ENCODE measurements at regions not wholly inside any gene's neighbourhood (a gene's known extent, or its start where the extent isn't known, plus 50 kb on each side); places are given as distances from the start of the nearest gene placed in this dataset.
"Not testable (repeated sequence)": the region's sequence is repeated elsewhere in the genome, so short reads cannot be mapped to it uniquely, and the experiment has no call there.

DNA sequence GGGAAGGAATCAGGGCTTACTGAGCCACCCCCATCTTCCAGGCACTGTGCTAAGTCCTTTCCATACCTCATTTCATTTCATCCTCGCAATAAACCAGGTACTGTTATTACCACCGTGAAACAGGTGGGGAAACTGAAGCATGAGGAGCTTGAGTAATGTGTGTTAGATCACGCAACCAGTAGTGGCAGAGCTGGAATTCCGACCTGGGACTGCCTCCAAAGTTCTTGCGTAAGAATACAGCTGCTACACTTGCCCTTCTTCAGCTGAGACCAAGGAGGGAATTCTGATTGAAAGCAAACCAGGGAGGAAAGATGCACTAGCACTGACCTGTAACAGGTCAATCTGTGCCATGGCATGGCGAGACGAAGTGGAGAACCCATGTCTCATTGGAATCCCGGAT lies 113.4 kb upstream of the MSX2 start:
- no peak for DNase-seq

GRCh38 chr5:174612686-174613085 lies 111.7 kb upstream of the MSX2 start:
- no peak for DNase-seq

DNA sequence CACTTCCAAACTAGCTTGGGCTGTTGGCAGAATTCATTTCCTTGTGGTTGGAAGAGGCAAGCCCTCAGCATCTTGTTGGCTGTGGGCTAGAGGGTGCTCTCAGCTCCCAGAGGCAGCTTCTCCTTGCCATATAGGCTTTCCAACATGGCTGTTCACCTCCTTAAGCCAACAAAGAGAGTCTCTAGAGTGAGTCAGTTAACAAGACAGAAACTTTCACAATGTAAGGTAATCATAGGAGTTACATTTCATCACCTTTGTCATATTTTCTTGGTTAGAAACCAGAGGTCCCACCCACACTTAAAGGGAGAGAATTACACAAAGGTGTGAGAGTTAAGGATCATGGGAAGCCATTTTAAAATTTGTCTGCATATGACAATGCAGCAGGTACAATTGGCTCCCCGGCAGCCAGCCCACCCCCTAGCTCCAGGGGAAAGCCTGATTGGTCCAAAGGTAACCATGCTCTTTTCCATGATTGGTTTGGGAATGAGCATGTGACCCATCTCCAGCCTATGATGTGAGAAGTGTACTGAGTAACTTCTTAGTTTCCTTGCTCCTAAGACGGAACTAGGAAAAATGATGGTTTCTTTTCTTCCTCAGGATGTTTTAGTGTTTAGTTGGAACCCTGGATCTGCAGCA lies 109.8 kb upstream of the MSX2 start:
- no peak for DNase-seq

DNA sequence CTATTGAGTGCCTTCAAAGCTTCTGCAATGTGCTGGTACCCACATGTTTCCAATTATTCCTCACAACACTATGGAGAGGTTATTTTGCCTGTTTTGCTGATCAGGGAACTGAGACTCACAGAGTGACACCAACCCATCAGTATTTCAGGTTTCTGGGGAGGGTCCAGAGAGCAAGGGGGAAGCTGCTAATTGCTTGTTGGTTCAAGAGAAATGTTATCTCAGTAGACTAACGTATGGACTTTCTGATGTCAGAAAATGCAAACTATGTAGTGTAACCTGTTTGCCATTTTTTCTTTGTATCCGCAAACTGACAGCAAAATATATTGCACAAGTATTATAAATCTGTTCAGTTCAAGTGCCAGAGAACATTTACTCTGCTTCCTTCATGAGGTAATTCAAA lies 108.3 kb upstream of the MSX2 start:
- DNase-seq: no peak

DNA sequence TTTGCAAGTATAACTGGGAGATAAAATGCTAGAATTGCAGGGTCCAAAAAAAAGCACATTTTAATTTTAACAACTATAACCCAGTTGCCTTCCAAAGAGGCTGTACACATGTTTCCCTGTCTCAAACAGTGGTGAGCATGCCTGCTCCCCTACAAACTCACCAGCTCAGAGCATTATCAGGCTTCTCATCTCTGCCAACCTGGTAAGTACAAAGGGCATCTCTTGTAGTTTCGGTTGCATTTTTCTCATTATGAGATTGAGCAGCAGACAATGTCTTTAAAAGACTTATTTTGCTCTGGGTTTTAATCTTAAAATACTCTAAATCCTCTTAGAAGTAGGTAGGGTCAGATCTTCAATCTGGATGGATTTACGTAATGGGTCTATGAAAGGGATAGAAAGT lies 107.1 kb upstream of the MSX2 start:
- DNase-seq: no peak

- no peak for DNase-seq
Observed at GRCh38 chr5:174617910-174618309, 106.5 kb upstream of the MSX2 start.

GRCh38 chr5:174618589-174618988 lies 105.8 kb upstream of the MSX2 start:
- DNase-seq: no peak

GRCh38 chr5:174622067-174622466 lies 102.3 kb upstream of the MSX2 start:
- no peak for DNase-seq

DNA sequence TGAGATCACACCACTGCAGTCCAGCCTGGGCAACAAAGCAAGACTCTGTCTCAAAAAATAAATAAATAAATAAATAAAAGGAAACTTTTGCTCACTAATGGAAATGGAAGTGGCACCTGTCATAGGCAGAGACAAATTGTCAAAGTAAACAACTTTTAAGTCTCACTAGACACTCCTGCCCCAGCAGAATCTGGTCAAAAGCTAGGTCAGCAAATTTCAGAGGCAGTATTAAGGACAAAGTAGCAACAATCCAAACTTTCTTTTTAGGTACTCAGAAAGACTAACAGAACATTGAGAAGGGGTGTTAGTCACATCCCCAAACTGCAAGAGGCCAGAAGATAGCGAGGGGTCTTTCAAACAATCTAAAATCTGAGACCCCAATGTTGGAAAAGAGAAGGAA lies 101.4 kb upstream of the MSX2 start:
- DNase-seq: no peak

GRCh38 chr5:174623433-174624019 lies 100.9 kb upstream of the MSX2 start:
- no peak for DNase-seq

DNA sequence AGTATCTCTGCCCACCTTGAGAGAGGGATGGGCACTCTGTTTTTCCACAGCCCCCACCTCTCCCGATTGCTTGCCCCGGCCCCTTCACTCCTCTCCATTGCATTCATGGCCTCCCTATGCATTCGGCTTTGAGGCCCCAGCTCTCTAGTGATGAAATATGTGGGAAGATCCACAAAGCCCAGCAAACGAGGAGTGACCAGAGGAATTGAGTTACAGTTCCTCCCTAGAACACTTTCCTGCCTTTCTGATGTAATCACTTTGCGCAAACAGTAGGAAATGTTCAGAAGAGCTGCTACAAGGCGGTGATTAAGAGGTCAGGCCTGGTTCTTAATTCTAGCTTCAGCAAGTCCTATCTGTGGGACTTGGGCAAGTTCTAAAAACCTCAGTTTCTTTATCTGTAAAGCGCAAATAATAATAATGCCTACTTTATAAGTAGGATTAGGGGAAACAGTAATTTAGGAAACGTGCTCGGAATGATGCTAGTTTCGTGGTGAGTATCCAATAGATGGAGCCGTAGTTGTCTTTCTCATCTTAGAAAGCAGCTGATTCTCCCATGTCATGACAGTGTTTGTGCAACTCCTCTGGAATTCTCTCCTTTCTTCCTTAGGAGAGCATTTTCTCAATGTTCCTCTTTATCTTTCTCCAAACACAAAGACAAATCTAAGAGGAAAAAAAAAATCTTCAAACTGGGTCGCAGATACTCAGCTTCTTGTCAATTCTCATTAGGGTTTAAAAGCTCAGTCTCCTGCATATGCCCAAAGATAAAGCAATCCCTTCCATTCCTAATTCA lies 99.5 kb upstream of the MSX2 start:
- DNase-seq: no peak

DNA sequence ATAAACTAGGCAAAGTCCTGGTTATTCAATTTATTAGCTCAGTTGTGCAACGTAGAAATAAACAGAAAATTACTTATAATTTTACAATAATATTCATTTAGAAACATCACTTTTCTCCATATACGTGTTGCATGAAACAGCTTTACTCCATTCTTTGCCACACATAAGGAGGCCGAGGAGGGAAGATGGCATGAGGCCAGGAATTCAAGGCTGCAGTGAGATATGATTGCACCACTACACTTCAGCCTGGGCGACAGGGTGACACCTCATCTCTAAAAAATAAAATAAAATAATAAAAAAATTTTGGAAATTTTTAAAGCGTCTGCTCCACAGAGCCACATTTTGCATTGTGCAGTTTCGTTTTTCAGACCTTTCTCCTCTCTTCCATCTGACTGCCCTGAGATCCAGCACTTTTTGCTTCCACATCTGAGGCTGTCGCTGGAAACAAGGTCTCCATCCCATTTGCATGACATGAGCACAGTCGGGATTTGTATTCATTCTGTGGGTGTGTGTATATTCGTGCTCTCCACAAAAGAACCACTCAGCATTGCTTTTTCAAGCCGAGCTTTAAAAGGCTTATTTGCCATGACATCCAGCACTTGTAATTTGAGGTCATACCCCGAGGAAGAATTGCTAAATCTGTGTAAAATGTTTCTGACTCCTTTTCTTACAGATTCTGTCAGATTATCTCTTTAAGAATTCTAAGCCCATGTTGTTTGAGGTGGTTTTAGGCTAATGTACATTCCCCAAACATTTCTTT lies 98.6 kb upstream of the MSX2 start:
- DNase-seq: no peak

GRCh38 chr5:174626369-174626920 lies 97.9 kb upstream of the MSX2 start:
- DNase-seq: no peak

DNA sequence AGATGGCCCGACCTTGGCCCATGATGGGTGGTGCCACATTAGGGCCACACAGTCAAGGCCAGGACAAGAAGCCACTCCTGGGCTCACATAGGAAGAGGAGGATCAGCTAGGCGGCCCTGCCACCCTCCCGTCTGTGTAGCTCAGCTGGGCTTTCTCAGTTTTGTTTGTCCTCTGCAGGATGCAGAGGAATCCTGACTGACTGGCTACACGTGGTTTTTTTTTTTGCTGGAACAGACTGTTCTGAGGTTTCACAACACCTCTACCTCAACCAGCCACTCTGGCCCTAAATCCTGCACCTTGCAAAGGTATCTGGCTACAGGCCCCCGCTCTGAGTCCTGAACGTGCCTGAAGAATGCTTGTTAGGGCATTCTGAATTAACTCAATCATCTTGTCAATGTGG lies 88.3 kb upstream of the MSX2 start:
- DNase-seq: no peak

DNA sequence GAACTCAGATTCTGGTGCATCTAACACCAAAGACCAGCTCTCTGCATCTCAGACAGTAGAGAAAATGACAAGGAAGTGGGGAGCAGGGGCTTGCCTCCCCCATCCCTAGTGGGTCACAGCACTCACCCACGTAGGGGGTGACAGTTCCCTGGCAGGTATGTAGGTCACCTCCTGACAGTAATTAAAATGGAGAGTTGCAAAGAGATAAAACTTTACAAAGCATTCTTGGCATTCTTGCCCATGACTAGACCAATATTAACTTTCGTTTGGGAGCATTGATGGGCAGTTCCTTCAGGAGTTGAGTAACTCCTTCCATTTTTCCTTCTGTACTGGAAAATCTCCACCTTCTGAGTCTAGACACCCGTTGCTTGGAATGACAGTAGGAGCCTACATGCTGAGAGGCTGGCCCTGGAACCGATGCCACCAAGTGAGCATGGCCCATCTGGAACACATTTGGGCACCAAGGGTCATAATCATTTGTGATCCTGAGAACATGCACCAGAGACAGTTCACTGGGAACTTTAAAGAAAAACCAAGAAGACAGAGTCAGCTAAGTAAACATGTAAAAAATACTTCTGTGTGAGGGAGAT lies 81.5 kb upstream of the MSX2 start:
- no peak for DNase-seq

DNA sequence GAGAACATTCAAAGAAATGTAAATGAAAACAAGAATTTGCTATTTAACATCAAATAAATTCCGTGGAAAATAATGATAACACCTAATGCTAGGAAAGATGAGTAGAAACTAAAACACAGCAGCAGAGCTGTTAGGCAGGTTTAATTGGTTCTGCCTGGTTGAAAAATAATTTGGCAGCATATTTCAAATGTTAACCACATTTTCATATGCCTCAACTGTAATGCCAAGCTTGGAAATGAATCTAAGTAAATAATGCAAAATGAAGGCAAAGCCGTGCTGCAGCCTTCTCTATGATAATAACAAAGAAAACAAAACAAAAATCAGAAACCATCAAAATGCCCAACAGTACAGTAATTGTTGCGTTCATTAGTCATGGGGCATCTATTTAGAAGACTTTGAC lies 79.9 kb upstream of the MSX2 start:
- DNase-seq: no peak

DNA sequence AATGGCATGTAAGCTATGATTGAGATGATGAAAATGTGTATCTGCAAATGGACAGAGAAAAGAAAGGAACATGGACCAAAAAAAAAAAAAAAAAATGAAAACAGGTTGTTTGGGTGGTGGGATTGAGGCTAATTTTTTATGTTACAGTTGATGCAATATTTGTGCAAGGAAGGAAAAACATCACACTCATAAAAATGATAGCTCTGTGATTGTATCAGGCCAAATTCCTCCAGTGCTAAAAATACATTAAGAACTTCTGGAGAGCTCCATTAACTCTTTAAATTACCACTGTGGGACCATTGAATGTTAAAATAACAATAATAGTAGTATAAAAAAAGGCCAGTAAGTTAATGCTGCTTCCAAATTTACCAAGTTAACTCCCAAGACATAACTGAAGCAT lies 79.5 kb upstream of the MSX2 start:
- DNase-seq: no peak

- no peak for DNase-seq
Observed at GRCh38 chr5:174645677-174646076, 78.7 kb upstream of the MSX2 start.

DNA sequence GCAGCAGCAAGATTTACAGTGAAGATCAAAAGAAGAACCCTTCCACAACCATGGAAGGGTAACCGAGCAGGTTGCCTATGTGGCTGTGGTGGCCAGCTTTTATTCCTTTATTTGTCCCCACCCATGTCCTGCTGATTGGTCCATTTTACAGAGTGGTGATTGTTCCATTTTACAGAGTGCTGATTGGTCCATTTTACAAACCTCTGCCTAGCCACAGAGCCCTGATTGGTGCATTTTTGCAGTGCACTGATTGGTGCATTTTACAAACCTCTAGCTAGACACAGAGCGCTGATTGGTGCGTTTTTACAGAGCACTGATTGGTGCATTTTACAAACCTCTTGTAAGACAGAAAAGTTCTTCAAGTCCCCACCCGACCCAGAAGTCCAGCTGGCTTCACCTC lies 75.8 kb upstream of the MSX2 start:
- DNase-seq: not testable (repeated sequence)

GRCh38 chr5:174649391-174649790 lies 75.0 kb upstream of the MSX2 start:
- no peak for DNase-seq

- DNase-seq: no peak
Observed at GRCh38 chr5:174654442-174654841, 69.9 kb upstream of the MSX2 start.

GRCh38 chr5:174655351-174655750 lies 69.0 kb upstream of the MSX2 start:
- no peak for DNase-seq

All from DMS53 (cell line).